Fibroblast of mammary gland (primary cell): ENCODE measurements at regions not wholly inside any gene's neighbourhood (a gene's known extent, or its start where the extent isn't known, plus 50 kb on each side); places are given as distances from the start of the nearest gene placed in this dataset.
"Not testable (repeated sequence)": the region's sequence is repeated elsewhere in the genome, so short reads cannot be mapped to it uniquely, and the experiment has no call there.

ENCODE experiments used
- DNase-seq: peaks from one replicate; pipeline ENCODE4 v3.0.0-alpha.2; 2010; ENCODE audit warnings: low read depth
- H3K4me3 ChIP-seq: 2 replicates; pipeline ENCODE4 v1.5.1; 2011; ENCODE audit warnings: low read depth, mild to moderate bottlenecking, low read length, moderate library complexity; ENCODE audit not compliant: control insufficient read depth
- CTCF ChIP-seq: conservative IDR thresholded peaks from 2 replicates; pipeline ENCODE4 v1.5.1; 2011; ENCODE audit warnings: low read depth, low read length, inconsistent platforms; ENCODE audit not compliant: control insufficient read depth, insufficient read depth

- no peak for TF ChIP-seq CTCF
- H3K4me3 ChIP-seq = no peak overlapping the region
- no peak for DNase-seq
Measured at GRCh38 chr13:58343076-58343475, 711.5 kb downstream of the PCDH17 start.

DNA sequence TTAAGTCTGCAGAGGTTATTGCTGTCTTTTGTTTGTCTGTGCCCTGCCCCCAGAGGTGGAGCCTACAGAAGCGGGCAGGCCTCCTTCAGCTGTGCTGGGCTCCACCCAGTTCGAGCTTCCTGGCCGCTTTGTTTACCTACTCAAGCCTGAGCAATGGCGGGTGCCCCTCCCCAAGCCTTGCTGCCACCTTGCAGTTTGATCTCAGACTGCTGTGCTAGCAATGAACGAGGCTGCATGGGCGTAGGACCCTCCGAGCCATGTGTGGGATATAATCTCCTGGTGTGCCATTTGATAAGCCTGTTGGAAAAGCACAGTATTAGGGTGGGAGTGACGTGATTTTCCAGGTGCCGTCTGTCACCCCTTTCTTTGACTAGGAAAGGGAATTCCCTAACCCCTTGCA, 720.6 kb downstream of the PCDH17 start:
- H3K4me3 ChIP-seq, DNase-seq: not testable (repeated sequence)

GRCh38 chr13:58369936-58370335, 738.4 kb downstream of the PCDH17 start:
- TF ChIP-seq CTCF = no peak
- no peak for DNase-seq
- H3K4me3 ChIP-seq = no peak overlapping the region

GRCh38 chr13:58376349-58376748, 744.8 kb downstream of the PCDH17 start:
- TF ChIP-seq CTCF = no peak
- H3K4me3 ChIP-seq = no peak overlapping the region
- no peak for DNase-seq

- no peak for TF ChIP-seq CTCF
- H3K4me3 ChIP-seq = no peak overlapping the region
- DNase-seq = no peak
Measured at GRCh38 chr13:58376775-58377174, 745.2 kb downstream of the PCDH17 start.

GRCh38 chr13:58379221-58379620, 747.7 kb downstream of the PCDH17 start:
- H3K4me3 ChIP-seq = no peak overlapping the region
- TF ChIP-seq CTCF = no peak
- no peak for DNase-seq

DNA sequence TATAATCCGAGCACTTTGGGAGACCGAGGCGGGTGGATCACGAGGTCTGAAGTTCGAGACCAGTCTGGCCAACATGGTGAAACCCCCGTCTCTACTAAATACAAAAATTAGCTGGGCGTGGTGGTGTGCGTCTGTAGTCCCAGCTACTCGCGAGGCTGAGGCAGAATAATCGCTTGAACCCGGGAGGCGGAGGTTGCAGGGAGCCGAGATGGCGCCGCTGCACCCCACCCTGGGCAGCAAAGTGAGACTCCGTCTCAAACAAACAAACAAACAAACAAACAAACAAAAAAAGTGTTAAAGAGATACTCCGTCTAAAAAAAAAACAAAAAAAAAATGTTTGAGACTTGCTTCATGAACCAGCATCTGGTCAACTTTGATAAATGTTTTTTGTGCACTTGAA, 753.8 kb downstream of the PCDH17 start:
- not testable (repeated sequence) for H3K4me3 ChIP-seq, DNase-seq

- TF ChIP-seq CTCF = no peak
- no peak for DNase-seq
- no peak overlapping the region for H3K4me3 ChIP-seq
Measured at GRCh38 chr13:58397596-58398387, 766.2 kb downstream of the PCDH17 start.
